HS-5 (cell line): ENCODE measurements at regions not wholly inside any gene's neighbourhood (a gene's known extent, or its start where the extent isn't known, plus 50 kb on each side); places are given as distances from the start of the nearest gene placed in this dataset.
"Not testable (repeated sequence)": the region's sequence is repeated elsewhere in the genome, so short reads cannot be mapped to it uniquely, and the experiment has no call there.

ENCODE experiments used
- DNase-seq: peaks from one replicate; pipeline ENCODE4 v3.0.0-alpha.2; 2012; ENCODE audit warnings: low read depth

GRCh38 chr13:80718970-80719369, 378.0 kb upstream of the SPRY2 start:
- DNase-seq = no peak

GRCh38 chr13:80717776-80718175, 376.9 kb upstream of the SPRY2 start:
- no peak for DNase-seq

GRCh38 chr13:80716610-80717081, 375.7 kb upstream of the SPRY2 start:
- no peak for DNase-seq

GRCh38 chr13:80712026-80712425, 371.1 kb upstream of the SPRY2 start:
- DNase-seq = no peak

- DNase-seq = no peak
These were observed 367.9 kb upstream of the SPRY2 start for GRCh38 chr13:80708791-80709190.

GRCh38 chr13:80707000-80707983, 366.4 kb upstream of the SPRY2 start:
- DNase-seq = no peak

- no peak for DNase-seq
These were observed 365.2 kb upstream of the SPRY2 start for GRCh38 chr13:80706164-80706471.

GRCh38 chr13:80705371-80706163, 364.6 kb upstream of the SPRY2 start:
- no peak for DNase-seq

GRCh38 chr13:80704369-80704768, 363.4 kb upstream of the SPRY2 start:
- no peak for DNase-seq

GRCh38 chr13:80695841-80696240, 354.9 kb upstream of the SPRY2 start:
- no peak for DNase-seq

GRCh38 chr13:80691814-80692213, 350.9 kb upstream of the SPRY2 start:
- DNase-seq = not testable (repeated sequence)

- DNase-seq = no peak
These were observed 349.3 kb upstream of the SPRY2 start for GRCh38 chr13:80690208-80690607.

- no peak for DNase-seq
These were observed 347.7 kb upstream of the SPRY2 start for GRCh38 chr13:80688593-80688992.

- no peak for DNase-seq
These were observed 345.0 kb upstream of the SPRY2 start for GRCh38 chr13:80685942-80686341.

- no peak for DNase-seq
These were observed 343.5 kb upstream of the SPRY2 start for GRCh38 chr13:80684217-80684991.

- DNase-seq = no peak
These were observed 339.9 kb upstream of the SPRY2 start for GRCh38 chr13:80680786-80681366.

- DNase-seq = no peak
These were observed 338.5 kb upstream of the SPRY2 start for GRCh38 chr13:80679423-80679822.

GRCh38 chr13:80677227-80677626, 336.3 kb upstream of the SPRY2 start:
- no peak for DNase-seq

- DNase-seq = not testable (repeated sequence)
These were observed 334.5 kb upstream of the SPRY2 start for GRCh38 chr13:80675442-80675841.

GRCh38 chr13:80671773-80672172, 330.8 kb upstream of the SPRY2 start:
- DNase-seq = no peak

- no peak for DNase-seq
These were observed 328.2 kb upstream of the SPRY2 start for GRCh38 chr13:80669112-80669511.

GRCh38 chr13:80668452-80668851, 327.5 kb upstream of the SPRY2 start:
- no peak for DNase-seq
